Stimulated activated CD8-positive, alpha-beta memory T cell treated with anti-CD3 and anti-CD28 coated beads, Interleukin-15, amount 100 ng/mL, for 48 hours (primary cell): ENCODE measurements at regions not wholly inside any gene's neighbourhood (a gene's known extent, or its start where the extent isn't known, plus 50 kb on each side); places are given as distances from the start of the nearest gene placed in this dataset.

ENCODE experiments used
- DNase-seq, 2 donors: peaks; one replicate each; pipeline ENCODE4 v3.0.0-alpha.2; 2020; ENCODE audit warnings: low read depth in 2 of 2

- DNase-seq: no peak
These were observed 75.0 kb upstream of the SPATA12 start for GRCh38 chr3:56985460-56985859.

GRCh38 chr3:56983427-56983826, 77.0 kb upstream of the SPATA12 start:
- DNase-seq: no peak

GRCh38 chr3:56981445-56982230, 78.8 kb upstream of the SPATA12 start:
- no peak for DNase-seq

- peak; percentile 50 to 63 for DNase-seq
These were observed 79.6 kb upstream of the SPATA12 start for GRCh38 chr3:56980798-56981390.

GRCh38 chr3:56980243-56980642, 80.2 kb upstream of the SPATA12 start:
- no peak for DNase-seq

GRCh38 chr3:56979791-56980190, 80.7 kb upstream of the SPATA12 start:
- no peak for DNase-seq

DNA sequence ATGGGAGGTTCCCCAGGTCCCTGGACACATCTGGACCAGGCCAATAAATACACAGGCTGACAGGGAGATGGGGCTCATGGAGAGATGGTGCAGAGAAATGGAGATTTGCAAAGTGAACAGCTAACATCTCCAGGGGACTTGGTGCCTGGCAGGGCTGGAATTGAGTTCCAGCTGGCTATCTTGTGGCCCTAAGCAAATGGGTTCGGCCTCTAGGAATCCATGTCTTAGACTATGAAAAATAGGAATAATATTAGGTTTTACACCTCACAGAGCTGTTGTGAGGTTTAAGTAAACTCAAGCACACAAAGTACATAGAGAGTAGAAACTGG, 82.9 kb upstream of the SPATA12 start:
- DNase-seq: no peak

DNA sequence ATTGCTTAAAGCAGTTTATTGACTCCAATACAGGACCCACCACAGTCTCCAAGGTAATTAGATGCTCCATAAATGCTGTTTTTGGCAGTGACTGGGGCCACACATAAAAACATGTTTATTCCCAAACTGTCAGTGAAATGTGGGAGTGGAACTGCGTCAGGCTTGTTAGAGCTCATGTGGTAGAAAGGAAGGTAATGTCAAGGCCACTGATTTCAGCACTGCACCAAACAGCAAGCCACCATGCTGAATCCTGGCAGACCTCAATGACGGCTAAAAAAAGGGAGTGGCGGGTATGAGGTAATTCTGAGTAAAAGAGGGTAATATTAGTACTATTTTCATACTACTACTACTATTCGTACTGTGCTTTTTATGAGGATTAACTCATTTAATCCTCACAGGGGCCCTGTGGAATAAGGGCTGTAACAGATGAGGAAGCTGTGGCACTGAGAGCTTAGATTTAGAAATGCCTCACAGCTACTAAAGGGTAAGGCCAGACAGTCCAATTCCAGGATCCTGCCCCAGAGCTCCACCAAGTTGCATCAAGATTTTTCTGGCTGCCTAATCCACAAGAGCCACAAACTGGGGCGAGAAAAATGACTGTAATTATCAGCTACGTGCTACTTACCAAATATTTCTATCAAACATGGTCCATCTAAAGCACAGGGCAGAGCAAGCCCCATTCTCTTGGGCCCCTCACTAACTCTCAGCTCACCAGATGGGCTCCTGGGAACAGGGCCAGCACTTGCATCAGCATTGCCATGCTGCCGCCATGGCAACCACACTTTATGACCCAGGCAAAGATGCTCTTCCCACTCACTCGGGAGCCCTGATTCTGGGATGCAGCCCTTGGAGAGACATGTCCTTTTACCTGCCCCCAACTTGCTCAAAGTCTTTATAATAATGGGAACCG, 83.6 kb upstream of the SPATA12 start:
- no peak for DNase-seq

DNA sequence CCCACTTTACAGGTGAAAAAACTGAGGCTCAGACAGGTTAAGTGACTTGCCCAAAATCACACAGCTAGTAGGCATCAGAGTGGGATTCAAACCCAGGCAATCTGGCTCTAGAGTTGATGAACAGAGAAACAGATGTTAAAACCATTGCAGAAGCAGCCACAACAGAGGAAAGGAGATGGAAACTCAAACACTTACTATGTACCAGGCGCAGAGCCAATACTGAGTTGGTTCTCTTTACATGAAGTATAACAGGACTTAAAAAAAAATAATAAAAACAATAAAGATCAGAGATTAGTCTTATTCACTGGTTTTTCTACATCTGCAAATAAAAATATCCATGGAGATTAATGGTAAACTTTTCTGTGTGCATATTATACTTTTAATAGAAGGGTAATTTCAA, 84.9 kb upstream of the SPATA12 start:
- no peak for DNase-seq

DNA sequence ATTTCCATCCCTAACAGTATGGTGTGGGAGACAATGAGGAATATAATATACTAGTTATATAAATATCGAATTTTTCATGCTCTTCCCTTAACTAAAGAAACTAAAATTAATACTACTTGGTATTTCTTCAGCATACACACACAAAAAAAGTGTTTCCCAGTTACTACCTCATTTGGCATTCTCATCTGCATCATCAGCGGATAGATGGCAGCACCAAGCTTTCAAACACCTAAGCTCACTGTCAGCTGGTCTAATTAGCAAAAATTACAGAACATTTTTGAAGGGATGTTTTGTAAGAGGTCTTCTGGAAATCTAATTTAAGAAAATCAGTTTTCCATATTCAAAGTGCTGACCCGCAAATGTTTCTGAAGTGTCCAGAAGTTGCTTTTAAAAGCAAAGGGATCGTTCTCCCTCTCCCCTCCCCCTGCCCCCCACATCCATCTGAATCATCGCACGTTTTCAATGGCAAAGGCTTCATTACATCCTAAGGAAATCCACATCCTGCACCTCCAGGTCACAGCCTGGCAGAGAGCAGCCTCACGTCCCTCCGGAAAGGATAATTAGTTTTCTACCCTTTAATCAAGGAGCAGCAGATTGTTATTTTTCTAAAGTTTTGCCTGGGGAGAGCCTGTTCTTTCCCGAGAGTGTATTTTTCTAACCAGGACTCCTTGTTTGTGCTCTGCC, 86.1 kb upstream of the SPATA12 start:
- DNase-seq: no peak

DNA sequence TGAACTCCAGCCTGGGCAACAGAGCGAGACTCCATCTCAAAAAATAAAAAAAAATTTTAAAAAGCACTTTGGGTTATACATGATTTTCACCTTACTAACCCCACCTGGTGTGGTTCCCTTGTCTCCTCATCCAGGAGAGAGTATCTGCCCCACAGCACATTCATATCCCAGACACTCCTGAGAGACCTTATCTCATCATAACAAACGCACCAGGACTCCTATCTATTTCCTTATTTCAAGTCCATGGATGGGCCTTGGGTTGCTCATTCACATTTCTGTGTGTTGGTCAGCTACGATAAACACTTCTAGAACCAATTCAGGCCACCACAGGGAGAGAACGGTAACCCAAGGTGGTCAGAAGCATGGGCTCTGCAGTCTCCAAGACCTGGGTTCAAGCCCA, 88.6 kb upstream of the SPATA12 start:
- DNase-seq: no peak

GRCh38 chr3:56971261-56971660, 89.2 kb upstream of the SPATA12 start:
- no peak for DNase-seq

- no peak for DNase-seq
These were observed 90.0 kb upstream of the SPATA12 start for GRCh38 chr3:56970461-56970879.

- DNase-seq: no peak
These were observed 90.6 kb upstream of the SPATA12 start for GRCh38 chr3:56969851-56970250.

GRCh38 chr3:56966509-56966908, 94.0 kb upstream of the SPATA12 start:
- no peak for DNase-seq

GRCh38 chr3:56966104-56966503, 94.4 kb upstream of the SPATA12 start:
- DNase-seq: no peak

DNA sequence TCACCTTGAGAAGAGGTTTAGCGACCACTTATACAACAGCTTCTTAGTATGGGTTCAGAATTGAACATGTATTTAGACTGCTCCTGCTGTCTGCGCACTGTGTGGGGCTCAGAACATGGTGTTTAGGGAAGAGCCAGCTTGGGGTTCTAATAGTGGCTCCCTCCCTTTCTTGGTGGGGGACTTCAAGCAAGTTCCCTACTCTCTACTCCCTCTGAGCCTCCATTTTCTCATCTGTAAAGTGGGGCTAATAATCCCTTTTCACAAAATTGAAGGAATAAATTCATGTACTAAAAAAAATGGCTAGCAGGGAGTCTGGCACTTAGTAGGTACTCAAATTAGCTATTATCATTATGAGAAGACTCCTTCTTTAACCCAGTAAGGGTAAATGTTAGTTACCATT, 97.5 kb upstream of the SPATA12 start:
- no peak for DNase-seq

GRCh38 chr3:56962206-56962605, 98.3 kb upstream of the SPATA12 start:
- no peak for DNase-seq

DNA sequence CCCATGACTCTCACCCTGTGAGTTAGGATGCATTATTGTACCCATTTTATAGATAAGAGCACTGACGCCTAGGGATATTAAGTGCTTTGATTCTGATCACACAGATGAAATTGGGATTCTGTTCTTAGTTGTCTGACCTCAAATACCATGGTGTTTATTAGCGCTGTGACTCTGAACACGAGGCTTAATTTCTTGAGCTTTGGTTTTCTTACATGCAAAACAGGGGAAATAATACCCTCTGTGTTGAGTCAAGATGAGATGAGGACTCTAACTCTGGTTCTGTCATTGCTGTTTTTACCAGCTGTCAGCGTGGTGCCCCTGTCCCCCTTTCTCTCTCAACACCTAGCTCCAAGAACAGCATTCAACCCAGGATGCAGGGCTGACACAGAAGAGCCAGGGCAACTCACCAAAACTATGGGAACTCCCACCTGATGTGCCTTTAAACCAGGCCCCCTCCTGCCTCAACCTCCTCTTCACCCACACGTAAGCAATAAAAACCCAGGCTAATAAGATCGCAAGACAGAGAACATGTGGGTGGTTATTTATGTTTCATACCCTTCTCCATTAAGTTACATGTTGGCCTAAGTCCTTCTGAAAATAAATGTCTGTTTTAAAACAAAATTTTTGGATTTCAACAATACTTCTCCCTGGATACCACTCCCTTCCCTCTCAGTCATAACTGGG, 100.1 kb upstream of the SPATA12 start:
- DNase-seq: no peak

DNA sequence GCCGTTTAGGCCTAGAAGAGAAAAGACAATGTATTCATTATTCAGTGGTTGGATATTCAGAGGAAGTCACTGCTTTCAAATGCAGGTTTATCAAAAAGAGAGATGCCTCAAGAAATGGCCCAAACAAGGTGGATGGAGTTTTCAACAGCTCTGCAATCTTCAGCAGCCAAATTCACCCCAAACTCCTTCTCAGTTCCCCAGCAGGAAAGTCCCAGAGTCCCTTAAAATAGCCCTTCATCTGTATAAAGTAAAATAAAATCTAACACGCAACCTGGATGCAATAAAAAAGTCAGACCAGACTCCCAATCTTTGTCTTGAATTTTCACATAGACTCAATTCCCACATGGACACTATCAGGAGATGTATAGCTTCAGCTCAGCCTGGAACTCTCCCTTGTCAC, 101.6 kb upstream of the SPATA12 start:
- DNase-seq: no peak

- DNase-seq: no peak
These were observed 102.9 kb upstream of the SPATA12 start for GRCh38 chr3:56957522-56957921.

DNA sequence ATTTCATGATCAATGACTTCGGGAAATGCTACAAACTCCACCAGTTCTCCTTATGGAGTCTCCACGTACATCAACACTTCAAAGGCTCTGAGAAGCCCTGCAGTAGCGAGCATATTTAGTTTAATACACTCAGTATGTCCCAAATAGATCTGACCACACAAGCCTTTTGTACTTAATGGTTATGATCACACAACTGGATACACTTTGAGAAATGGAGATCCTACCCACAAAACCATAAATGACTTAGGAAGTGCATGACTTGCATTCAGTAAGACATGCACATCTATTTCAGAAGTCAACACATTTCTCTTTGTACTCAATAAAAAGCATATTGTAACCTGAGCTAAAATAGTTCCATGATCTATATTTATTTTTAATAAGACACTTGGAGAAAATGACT, 103.6 kb upstream of the SPATA12 start:
- DNase-seq: no peak
